Mucosa of descending colon (tissue), 3 donors: ENCODE measurements at regions not wholly inside any gene's neighbourhood (a gene's known extent, or its start where the extent isn't known, plus 50 kb on each side); places are given as distances from the start of the nearest gene placed in this dataset.

Experiments
- ATAC-seq: fragments of 200-7000 bp; cut with Tn5 transposase; one replicate; pipeline ENCODE4 v1.9.1; 2020; ENCODE audit warnings: mild to moderate bottlenecking, moderate library complexity
- DNase-seq, 3 donors: peaks; one replicate each; pipeline ENCODE4 v3.0.0-alpha.2; 2020
- H3K36me3 ChIP-seq: fragments of 200-600 bp; one replicate; pipeline ENCODE4 v1.8.0; 2021; ENCODE audit warnings: low read depth, mild to moderate bottlenecking
- H3K4me1 ChIP-seq: fragments of 200-600 bp; one replicate; pipeline ENCODE4 v1.8.0; 2021; ENCODE audit warnings: low read depth, mild to moderate bottlenecking
- H3K4me3 ChIP-seq: fragments of 200-600 bp; one replicate; pipeline ENCODE4 v1.8.0; 2021; ENCODE audit warnings: mild to moderate bottlenecking
- H3K9me3 ChIP-seq: fragments of 200-600 bp; one replicate; pipeline ENCODE4 v1.8.0; 2021; ENCODE audit warnings: mild to moderate bottlenecking
- CTCF ChIP-seq: fragments of 200-600 bp; IDR thresholded peaks from one replicate; pipeline ENCODE4 v1.8.0; 2022; ENCODE audit warnings: antibody characterized with exemption, mild to moderate bottlenecking
- intact Hi-C, 2 donors: fragments of 100-400 bp; cut with DNase I in 1 of 2; cut with micrococcal nuclease in 1 of 2; formaldehyde crosslinking; loops; one replicate each; pipeline versions ENCODE4 v1.11.0 to v1.11.1; 2022; cut with DNase I, micrococcal nuclease
- donor health status: DM: no; HTN: no; CAD: no; lungs with moderate emphysema.
- donor health status: DM: no; HTN: no; CAD: no.
- donor health status: DM: no; HTN: yes; CAD: no.

- intact Hi-C loops, result no loop called here
These were observed 179.3 kb downstream of the ZIC5 start for GRCh38 chr13:99792079-99792921.

GRCh38 chr13:99782669-99783068 lies 188.9 kb downstream of the ZIC5 start:
- Histone ChIP-seq H3K36me3 (no peaks in the 10 kb centered on the region), H3K9me3 (peaks cover 10% of the 10 kb centered on the region), H3K4me1 (no peaks in the 10 kb centered on the region), H3K4me3 (no peak overlapping the region)
- TF ChIP-seq CTCF, result no peak
- no peak for ATAC-seq
- intact Hi-C loops, result loop anchor here in 1 of 2 donors (2.0 kb wide), 1 partner anchor 30 kb away; no protein-coding TSS in a partner anchor
- DNase-seq, result no peak

More at GRCh38 chr13:99792079-99792921, 179.3 kb downstream of the ZIC5 start:
- TF ChIP-seq CTCF, result no peak
- Histone ChIP-seq H3K36me3 (no peaks in the 10 kb centered on the region), H3K4me3 (no peak overlapping the region), H3K4me1 (no peaks in the 10 kb centered on the region), H3K9me3 (no peaks in the 10 kb centered on the region)
- ATAC-seq (no peak), DNase-seq (no peak)

- no peak for TF ChIP-seq CTCF
- no peak for ATAC-seq
- H3K4me1 ChIP-seq, result no peaks in the 10 kb centered on the region
- peaks cover 10% of the 10 kb centered on the region for H3K9me3 ChIP-seq
- H3K4me3 ChIP-seq, result no peak overlapping the region
- DNase-seq, result no peak
- intact Hi-C loops, result no loop called here
- no peaks in the 10 kb centered on the region for H3K36me3 ChIP-seq
These were observed 193.1 kb downstream of the ZIC5 start for GRCh38 chr13:99778500-99778899.

- intact Hi-C loops, result no loop called here
- TF ChIP-seq CTCF, result no peak
- DNase-seq (no peak), ATAC-seq (no peak)
- H3K36me3 ChIP-seq, result no peaks in the 10 kb centered on the region
- H3K9me3 ChIP-seq, result peaks cover 7% of the 10 kb centered on the region
- no peaks in the 10 kb centered on the region for H3K4me1 ChIP-seq
- H3K4me3 ChIP-seq, result no peak overlapping the region
These were observed 193.7 kb downstream of the ZIC5 start for GRCh38 chr13:99777873-99778272.

GRCh38 chr13:99774644-99775043 lies 196.9 kb downstream of the ZIC5 start:
- DNase-seq, result no peak

More at GRCh38 chr13:99774644-99775043, 196.9 kb downstream of the ZIC5 start:
- intact Hi-C loops, result no loop called here
- Histone ChIP-seq H3K4me3 (no peak overlapping the region), H3K4me1 (no peaks in the 10 kb centered on the region), H3K36me3 (no peaks in the 10 kb centered on the region), H3K9me3 (no peaks in the 10 kb centered on the region)
- no peak for TF ChIP-seq CTCF
- no peak for ATAC-seq
